Skeletal muscle tissue (tissue), 3 donors: ENCODE measurements at regions not wholly inside any gene's neighbourhood (a gene's known extent, or its start where the extent isn't known, plus 50 kb on each side); places are given as distances from the start of the nearest gene placed in this dataset.
"Not testable (repeated sequence)": the region's sequence is repeated elsewhere in the genome, so short reads cannot be mapped to it uniquely, and the experiment has no call there.

ENCODE experiments used
- H3K27ac ChIP-seq: one replicate; pipeline ENCODE4 v1.7.0; 2013; ENCODE audit warnings: mild to moderate bottlenecking, low read depth, low read length, inconsistent platforms
- H3K27me3 ChIP-seq, 3 donors: one replicate each; pipeline ENCODE4 v1.7.0; 2013; ENCODE audit warnings: low read length in 3 of 3; ENCODE audit not compliant: control insufficient read depth in 3 of 3, insufficient read depth in 3 of 3
- H3K36me3 ChIP-seq, 3 donors: one replicate each; pipeline ENCODE4 v1.7.0; 2013; ENCODE audit warnings: low read length in 3 of 3; ENCODE audit not compliant: control insufficient read depth in 3 of 3, insufficient read depth in 3 of 3
- H3K4me1 ChIP-seq, 3 donors: one replicate each; pipeline ENCODE4 v1.7.0; 2013; ENCODE audit warnings: low read length in 3 of 3, mild to moderate bottlenecking in 3 of 3; ENCODE audit not compliant: control insufficient read depth in 3 of 3, insufficient read depth in 3 of 3
- H3K4me3 ChIP-seq, 3 donors: one replicate each; pipeline ENCODE4 v1.7.0; 2013; ENCODE audit warnings: low read length in 3 of 3
- H3K9ac ChIP-seq, 3 donors: one replicate each; pipeline ENCODE4 v1.7.0; 2013; ENCODE audit warnings: low read length in 3 of 3, mild to moderate bottlenecking in 3 of 3, moderate library complexity in 2 of 3, low read depth in 1 of 3
- H3K9me3 ChIP-seq, 3 donors: one replicate each; pipeline ENCODE4 v1.7.0; 2013; ENCODE audit warnings: low read length in 3 of 3; ENCODE audit not compliant: control insufficient read depth in 3 of 3
- donor health status: Osteomylitis.

DNA sequence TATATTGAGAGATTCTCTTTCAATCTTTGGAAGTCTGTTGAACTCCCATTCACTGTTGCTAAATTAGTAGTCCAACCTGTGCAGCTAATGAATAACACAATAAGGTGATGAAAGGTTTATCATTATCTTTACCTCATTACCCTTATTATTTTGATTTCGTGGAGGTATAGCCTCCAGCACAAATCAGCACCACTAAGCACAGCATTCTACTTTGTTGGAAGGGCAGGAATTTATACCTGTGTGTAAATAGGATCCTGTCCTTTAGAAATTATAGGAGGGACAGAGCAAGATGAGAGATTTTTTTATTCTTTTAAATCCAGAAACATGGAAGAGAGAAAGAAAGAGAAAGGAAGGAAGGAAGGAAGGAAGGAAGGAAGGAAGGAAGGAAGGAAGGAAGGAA, 454.1 kb downstream of the PDGFC start:
- no peaks in the 10 kb centered on the region for H3K27me3 ChIP-seq
- H3K9ac ChIP-seq: no peak overlapping the region
- H3K9me3 ChIP-seq: no peaks in the 10 kb centered on the region
- H3K4me1 ChIP-seq: no peaks in the 10 kb centered on the region
- H3K36me3 ChIP-seq: no peaks in the 10 kb centered on the region
- H3K27ac ChIP-seq: no peak overlapping the region
- no peak overlapping the region for H3K4me3 ChIP-seq

DNA sequence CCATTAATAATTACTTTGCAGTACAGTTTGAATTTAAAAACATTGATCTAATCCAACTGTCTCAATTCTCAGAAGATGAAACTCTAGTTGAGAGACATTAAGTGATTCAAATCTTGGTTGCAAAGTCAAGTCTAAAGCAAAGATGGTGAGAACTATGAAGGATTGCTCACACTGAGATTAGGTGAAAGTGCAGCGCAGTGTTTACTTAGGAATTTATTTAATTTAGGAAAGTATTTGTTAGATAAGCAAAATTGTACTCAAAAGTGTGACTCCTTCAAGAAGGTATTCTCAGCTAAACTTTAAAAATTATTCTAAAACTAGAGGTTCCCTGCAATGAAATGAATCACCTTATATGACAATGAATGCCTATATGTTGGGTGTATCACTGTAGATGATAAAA, 454.9 kb downstream of the PDGFC start:
- Histone ChIP-seq H3K9me3 (no peaks in the 10 kb centered on the region), H3K9ac (no peak overlapping the region), H3K27ac (no peak overlapping the region), H3K36me3 (no peaks in the 10 kb centered on the region), H3K4me1 (no peaks in the 10 kb centered on the region), H3K4me3 (no peak overlapping the region), H3K27me3 (no peaks in the 10 kb centered on the region)

GRCh38 chr4:156515295-156515694, 456.3 kb downstream of the PDGFC start:
- H3K4me3 ChIP-seq: no peak overlapping the region

DNA sequence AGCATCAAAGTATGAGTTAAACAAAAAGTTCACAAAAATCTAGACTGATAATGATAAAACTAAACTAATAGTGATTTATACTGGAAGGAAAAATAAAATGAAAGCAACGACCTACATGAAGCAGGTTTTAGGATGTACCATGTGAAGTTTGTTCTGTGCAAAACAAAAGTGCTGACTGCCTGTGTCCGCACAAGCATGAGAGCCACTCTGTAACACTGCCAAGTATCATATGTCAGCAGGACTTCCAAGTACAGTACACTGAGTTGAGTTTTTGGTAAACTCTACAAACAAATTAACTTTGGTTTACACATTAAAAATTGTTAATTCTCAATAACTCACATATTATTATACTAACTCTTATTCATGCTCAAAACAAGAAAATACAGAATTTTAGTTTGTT, 459.0 kb downstream of the PDGFC start:
- H3K4me1 ChIP-seq: no peaks in the 10 kb centered on the region
- no peaks in the 10 kb centered on the region for H3K36me3 ChIP-seq
- no peak overlapping the region for H3K9ac ChIP-seq
- H3K27ac ChIP-seq: no peak overlapping the region
- H3K9me3 ChIP-seq: no peaks in the 10 kb centered on the region
- no peak overlapping the region for H3K4me3 ChIP-seq
- no peaks in the 10 kb centered on the region for H3K27me3 ChIP-seq

More at GRCh38 chr4:156515295-156515694, 456.3 kb downstream of the PDGFC start:
- no peaks in the 10 kb centered on the region for H3K36me3 ChIP-seq
- H3K9me3 ChIP-seq: no peaks in the 10 kb centered on the region
- no peak overlapping the region for H3K27ac ChIP-seq
- H3K27me3 ChIP-seq: no peaks in the 10 kb centered on the region
- H3K4me1 ChIP-seq: no peaks in the 10 kb centered on the region
- no peak overlapping the region for H3K9ac ChIP-seq

- not testable (repeated sequence) for H3K27ac ChIP-seq, H3K27me3 ChIP-seq, H3K4me1 ChIP-seq, H3K9me3 ChIP-seq, H3K36me3 ChIP-seq, H3K9ac ChIP-seq, H3K4me3 ChIP-seq
These were observed 461.7 kb downstream of the PDGFC start for GRCh38 chr4:156509921-156510320.

- no peak overlapping the region for H3K9ac ChIP-seq
- H3K27ac ChIP-seq: no peak overlapping the region
- H3K27me3 ChIP-seq: no peaks in the 10 kb centered on the region
- no peaks in the 10 kb centered on the region for H3K36me3 ChIP-seq
- no peaks in the 10 kb centered on the region for H3K4me1 ChIP-seq
- H3K4me3 ChIP-seq: no peak overlapping the region
- no peaks in the 10 kb centered on the region for H3K9me3 ChIP-seq
These were observed 466.2 kb downstream of the PDGFC start for GRCh38 chr4:156505341-156505955.

- no peak overlapping the region for H3K4me3 ChIP-seq
- no peak overlapping the region for H3K27ac ChIP-seq
- no peak overlapping the region for H3K9ac ChIP-seq
- H3K9me3 ChIP-seq: no peaks in the 10 kb centered on the region
- no peaks in the 10 kb centered on the region for H3K27me3 ChIP-seq
- no peaks in the 10 kb centered on the region for H3K36me3 ChIP-seq
- H3K4me1 ChIP-seq: no peaks in the 10 kb centered on the region
These were observed 468.5 kb downstream of the PDGFC start for GRCh38 chr4:156503119-156503518.

DNA sequence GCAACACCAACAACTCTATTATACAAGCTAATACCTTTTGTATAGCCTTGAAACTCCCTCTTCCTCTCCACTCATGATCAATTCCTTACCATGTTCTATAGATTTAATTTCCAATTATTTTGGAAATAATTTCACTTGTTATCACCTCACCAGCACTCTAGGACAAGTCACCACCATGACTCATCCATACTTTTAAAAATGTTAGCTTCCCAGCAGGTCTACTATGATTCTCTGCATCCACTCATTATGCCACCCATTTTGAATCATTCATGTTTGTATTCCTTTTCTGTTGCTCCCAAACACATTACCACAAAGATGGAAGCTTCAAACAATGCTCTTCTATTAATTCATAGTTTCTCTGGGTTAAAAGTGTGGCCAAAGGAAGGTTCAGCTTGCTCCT, 469.6 kb downstream of the PDGFC start:
- H3K9ac ChIP-seq: no peak overlapping the region
- H3K9me3 ChIP-seq: no peaks in the 10 kb centered on the region
- H3K4me3 ChIP-seq: no peak overlapping the region
- H3K4me1 ChIP-seq: no peaks in the 10 kb centered on the region
- no peaks in the 10 kb centered on the region for H3K36me3 ChIP-seq
- H3K27me3 ChIP-seq: no peaks in the 10 kb centered on the region
- no peak overlapping the region for H3K27ac ChIP-seq

GRCh38 chr4:156499684-156500083, 471.9 kb downstream of the PDGFC start:
- Histone ChIP-seq H3K27me3 (no peaks in the 10 kb centered on the region), H3K36me3 (no peaks in the 10 kb centered on the region), H3K27ac (no peak overlapping the region), H3K9ac (no peak overlapping the region), H3K9me3 (no peaks in the 10 kb centered on the region), H3K4me3 (no peak overlapping the region), H3K4me1 (no peaks in the 10 kb centered on the region)

DNA sequence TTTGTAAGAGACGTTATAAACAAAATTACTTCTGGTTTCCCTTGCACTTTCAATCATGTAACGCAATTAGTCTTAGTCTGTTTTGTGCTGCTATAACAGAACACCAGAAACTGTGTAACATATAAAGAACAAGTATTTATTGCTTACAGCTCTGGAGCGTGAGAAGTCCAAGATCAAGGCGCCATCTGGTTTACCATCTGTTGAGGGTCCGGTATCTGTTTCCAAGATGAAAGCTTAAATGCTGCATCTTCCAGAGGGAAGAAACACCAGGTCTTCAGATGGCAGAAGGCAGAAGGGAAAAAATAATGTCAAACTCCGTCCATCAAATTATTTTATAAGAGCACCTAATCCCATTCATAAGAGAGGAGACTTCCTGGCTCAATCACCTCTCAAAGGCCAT, 474.1 kb downstream of the PDGFC start:
- H3K9me3 ChIP-seq: no peaks in the 10 kb centered on the region
- no peaks in the 10 kb centered on the region for H3K36me3 ChIP-seq
- no peaks in the 10 kb centered on the region for H3K27me3 ChIP-seq
- no peaks in the 10 kb centered on the region for H3K4me1 ChIP-seq
- H3K4me3 ChIP-seq: no peak overlapping the region
- H3K9ac ChIP-seq: no peak overlapping the region
- no peak overlapping the region for H3K27ac ChIP-seq

DNA sequence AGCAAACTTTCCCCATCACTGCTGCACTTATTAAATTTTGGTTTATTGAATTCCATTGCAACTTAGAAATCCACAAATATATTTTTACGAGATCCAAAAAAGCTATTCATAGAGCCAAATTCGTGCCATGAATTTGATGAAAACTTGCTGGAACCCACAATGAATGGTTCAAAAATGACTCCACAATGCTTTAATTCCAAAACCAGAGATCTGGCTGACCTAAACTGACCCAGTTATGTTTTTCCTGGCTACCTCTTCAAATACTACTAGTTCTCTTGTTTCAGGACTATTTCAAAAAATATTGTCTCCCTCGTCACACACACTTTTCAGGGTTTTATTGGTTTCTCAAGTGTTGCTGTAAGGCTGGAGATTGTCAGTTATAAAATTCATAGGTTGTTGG, 474.8 kb downstream of the PDGFC start:
- Histone ChIP-seq H3K9me3 (no peaks in the 10 kb centered on the region), H3K36me3 (no peaks in the 10 kb centered on the region), H3K4me3 (no peak overlapping the region), H3K27ac (no peak overlapping the region), H3K27me3 (no peaks in the 10 kb centered on the region), H3K4me1 (no peaks in the 10 kb centered on the region), H3K9ac (no peak overlapping the region)
